IPS-20b (cell line): ENCODE measurements at regions not wholly inside any gene's neighbourhood (a gene's known extent, or its start where the extent isn't known, plus 50 kb on each side); places are given as distances from the start of the nearest gene placed in this dataset.

Experiments
- H3K27ac ChIP-seq: one replicate; pipeline ENCODE4 v1.5.1; 2013; ENCODE audit warnings: low read length
- H3K27me3 ChIP-seq: 2 replicates; pipeline ENCODE4 v1.6.1; 2013; ENCODE audit warnings: mild to moderate bottlenecking, low read length, inconsistent platforms; ENCODE audit not compliant: insufficient read depth
- H3K36me3 ChIP-seq: 2 replicates; pipeline ENCODE4 v1.6.1; 2013; ENCODE audit warnings: low read depth, mild to moderate bottlenecking, inconsistent platforms, low read length, moderate library complexity; ENCODE audit not compliant: insufficient read depth
- H3K4me1 ChIP-seq: 2 replicates; pipeline ENCODE4 v1.6.1; 2013; ENCODE audit warnings: mild to moderate bottlenecking, control low read depth, inconsistent platforms, low read length, moderate library complexity; ENCODE audit not compliant: insufficient read depth
- H3K4me3 ChIP-seq: 2 replicates; pipeline ENCODE4 v1.5.1; 2013; ENCODE audit warnings: mild to moderate bottlenecking, low read length, inconsistent platforms
- H3K9ac ChIP-seq: 2 replicates; pipeline ENCODE4 v1.6.1; 2013; ENCODE audit warnings: low read depth, mild to moderate bottlenecking, inconsistent platforms, low read length, moderate library complexity
- H3K9me3 ChIP-seq: 2 replicates; pipeline ENCODE4 v1.6.1; 2013; ENCODE audit warnings: mild to moderate bottlenecking, low read depth, low read length, inconsistent platforms; ENCODE audit not compliant: insufficient read depth

- H3K9ac ChIP-seq, result no peak overlapping the region
- H3K27me3 ChIP-seq, result no peaks in the 10 kb centered on the region
- H3K4me3 ChIP-seq, result no peak overlapping the region
- peaks cover 4% of the 10 kb centered on the region; the same call in 1 of the 2 replicates for H3K4me1 ChIP-seq
- H3K9me3 ChIP-seq, result no peaks in the 10 kb centered on the region
- H3K27ac ChIP-seq, result no peak overlapping the region
- H3K36me3 ChIP-seq, result no peaks in the 10 kb centered on the region
Measured at GRCh38 chr2:215845839-215846586, 167.3 kb downstream of the MREG start.

GRCh38 chr2:215843579-215843978 is 169.8 kb downstream of the MREG start:
- Histone ChIP-seq H3K9me3 (no peaks in the 10 kb centered on the region), H3K36me3 (no peaks in the 10 kb centered on the region), H3K4me1 (peaks cover 4% of the 10 kb centered on the region; the same call in 1 of the 2 replicates), H3K27ac (no peak overlapping the region), H3K4me3 (no peak overlapping the region), H3K9ac (no peak overlapping the region), H3K27me3 (no peaks in the 10 kb centered on the region)

DNA sequence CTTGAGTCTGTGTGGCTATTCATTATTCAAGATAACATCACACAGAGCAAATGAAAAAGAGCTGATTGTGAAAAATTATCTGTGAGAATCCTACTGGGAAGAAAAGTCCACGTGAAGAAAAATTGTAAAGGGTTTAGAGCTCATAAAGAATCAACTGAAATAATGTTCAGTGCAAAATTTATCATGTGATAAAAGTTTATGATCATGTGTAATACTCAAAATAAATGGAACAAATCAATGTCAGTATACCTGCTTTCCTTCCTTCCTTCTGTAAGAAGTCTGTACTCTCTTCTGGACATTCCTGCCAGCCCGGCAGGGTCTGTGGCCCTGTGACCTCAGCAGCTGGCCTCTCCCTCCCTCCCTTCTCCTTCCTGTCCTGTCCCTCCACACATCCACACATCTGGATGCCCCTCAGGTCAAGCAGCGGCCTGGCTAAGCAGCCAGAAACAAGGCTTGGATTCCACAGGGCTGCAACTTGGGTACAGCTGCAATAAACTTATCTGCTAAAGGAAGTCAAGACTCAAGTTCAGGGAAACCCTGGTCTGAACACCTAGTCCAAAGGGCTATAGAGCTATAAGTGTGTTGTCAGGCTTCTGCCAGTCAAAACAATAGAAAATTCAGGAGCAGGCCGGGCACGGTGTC is 172.1 kb downstream of the MREG start:
- H3K27ac ChIP-seq, result no peak overlapping the region
- no peaks in the 10 kb centered on the region for H3K36me3 ChIP-seq
- no peaks in the 10 kb centered on the region for H3K4me1 ChIP-seq
- H3K4me3 ChIP-seq, result no peak overlapping the region
- H3K9me3 ChIP-seq, result no peaks in the 10 kb centered on the region
- no peak overlapping the region for H3K9ac ChIP-seq
- no peaks in the 10 kb centered on the region for H3K27me3 ChIP-seq

GRCh38 chr2:215839816-215840215 is 173.5 kb downstream of the MREG start:
- Histone ChIP-seq H3K4me1 (no peaks in the 10 kb centered on the region), H3K36me3 (no peaks in the 10 kb centered on the region), H3K27me3 (no peaks in the 10 kb centered on the region), H3K27ac (no peak overlapping the region), H3K9me3 (no peaks in the 10 kb centered on the region), H3K9ac (no peak overlapping the region), H3K4me3 (no peak overlapping the region)

GRCh38 chr2:215839309-215839708 is 174.0 kb downstream of the MREG start:
- Histone ChIP-seq H3K9me3 (no peaks in the 10 kb centered on the region), H3K9ac (no peak overlapping the region), H3K36me3 (no peaks in the 10 kb centered on the region), H3K4me3 (no peak overlapping the region), H3K27ac (no peak overlapping the region), H3K27me3 (no peaks in the 10 kb centered on the region), H3K4me1 (no peaks in the 10 kb centered on the region)

DNA sequence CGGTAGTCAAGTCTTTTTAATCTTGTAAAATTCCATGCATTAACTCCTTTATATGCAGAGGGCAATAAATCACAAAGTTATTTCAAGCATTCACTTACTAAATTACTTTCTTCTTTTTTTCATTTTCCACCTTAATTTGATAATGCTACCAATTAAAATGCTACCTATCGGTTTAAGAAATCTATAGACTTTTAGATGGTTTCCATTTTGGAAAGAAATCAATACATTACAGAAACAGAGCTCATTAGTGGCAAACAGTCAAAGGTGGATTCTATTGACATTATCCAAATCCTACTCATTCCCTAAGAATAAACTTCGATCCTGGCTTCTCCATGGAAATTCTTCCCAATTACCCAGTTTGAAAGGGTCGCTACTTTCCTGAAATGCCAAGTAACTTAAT is 176.5 kb downstream of the MREG start:
- no peak overlapping the region for H3K4me3 ChIP-seq
- H3K9ac ChIP-seq, result no peak overlapping the region
- H3K27ac ChIP-seq, result no peak overlapping the region

DNA sequence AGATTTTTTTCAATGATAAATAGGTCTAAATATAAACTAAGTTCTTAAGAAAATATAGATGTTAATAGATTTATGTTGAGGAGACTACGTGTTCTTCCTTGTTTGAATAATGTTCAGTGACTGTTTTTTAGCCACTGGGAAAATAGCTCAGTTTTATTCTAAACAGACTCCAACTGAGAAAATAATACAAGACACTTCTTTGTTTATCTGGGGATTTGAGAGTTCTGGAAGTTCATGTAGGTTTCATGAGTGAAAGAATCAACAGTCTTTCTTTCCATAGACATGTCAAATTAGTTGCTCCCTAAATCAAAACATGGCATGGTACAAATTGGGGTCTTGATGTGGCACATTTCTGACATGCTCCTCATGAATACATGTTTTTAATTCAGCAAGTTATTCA is 177.7 kb downstream of the MREG start:
- no peaks in the 10 kb centered on the region for H3K27me3 ChIP-seq

More for the DNA sequence above, 176.5 kb downstream of the MREG start:
- Histone ChIP-seq H3K27me3 (no peaks in the 10 kb centered on the region), H3K9me3 (no peaks in the 10 kb centered on the region), H3K4me1 (no peaks in the 10 kb centered on the region), H3K36me3 (no peaks in the 10 kb centered on the region)

DNA sequence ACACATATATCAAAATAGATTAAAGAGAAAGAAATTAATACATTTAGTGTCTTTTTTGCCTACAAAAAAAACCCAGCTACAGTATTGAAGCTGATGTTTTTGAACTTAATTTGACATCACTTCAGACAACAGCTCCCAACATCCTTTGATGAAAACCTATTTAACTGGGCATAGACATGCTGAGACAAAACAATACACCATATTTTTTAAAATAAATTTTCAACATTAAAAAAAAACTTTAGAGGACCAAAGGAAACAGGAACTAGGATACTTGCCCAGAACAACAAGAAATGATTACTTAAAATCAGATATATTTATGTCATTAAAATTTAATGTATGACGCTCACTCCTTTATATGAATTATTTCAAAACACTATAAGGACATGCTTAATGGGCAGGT is 178.1 kb downstream of the MREG start:
- H3K27me3 ChIP-seq, result no peaks in the 10 kb centered on the region
- no peaks in the 10 kb centered on the region for H3K4me1 ChIP-seq
- H3K36me3 ChIP-seq, result no peaks in the 10 kb centered on the region
- H3K9me3 ChIP-seq, result no peaks in the 10 kb centered on the region
- no peak overlapping the region for H3K9ac ChIP-seq
- H3K27ac ChIP-seq, result no peak overlapping the region
- H3K4me3 ChIP-seq, result no peak overlapping the region

More for the DNA sequence above, 177.7 kb downstream of the MREG start:
- Histone ChIP-seq H3K9me3 (no peaks in the 10 kb centered on the region), H3K36me3 (no peaks in the 10 kb centered on the region), H3K4me3 (no peak overlapping the region), H3K9ac (no peak overlapping the region), H3K4me1 (no peaks in the 10 kb centered on the region), H3K27ac (no peak overlapping the region)

DNA sequence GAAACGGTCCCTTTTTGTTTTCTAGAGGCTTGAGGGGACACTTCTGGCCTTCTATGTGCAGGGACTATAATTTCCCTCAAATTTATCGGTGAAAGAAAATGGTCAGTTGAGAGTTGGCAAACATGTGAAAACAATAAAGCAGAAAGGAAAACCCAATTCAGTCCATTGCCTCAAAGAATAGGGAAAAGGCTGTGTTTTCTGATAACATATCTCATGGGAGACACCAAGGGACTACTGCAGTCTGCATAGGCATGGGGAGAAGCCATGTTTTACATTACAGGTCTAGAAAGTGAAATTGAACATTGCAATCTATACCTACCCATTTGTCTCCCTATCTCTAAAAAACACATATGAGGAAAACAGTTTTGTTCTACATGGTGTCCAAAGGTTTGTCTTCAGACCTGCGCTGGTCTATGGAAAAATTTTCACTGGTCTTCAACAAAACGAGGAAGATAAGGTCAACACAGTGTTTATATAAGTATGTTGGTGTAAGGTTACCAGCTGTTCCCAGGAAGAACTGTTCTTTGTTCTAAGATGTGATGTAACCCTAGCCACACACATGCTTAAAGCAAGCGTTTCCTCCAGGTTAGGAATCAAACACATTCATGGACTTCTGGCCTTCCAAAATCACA is 179.7 kb downstream of the MREG start:
- Histone ChIP-seq H3K4me3 (no peak overlapping the region), H3K27me3 (no peaks in the 10 kb centered on the region), H3K9ac (no peak overlapping the region), H3K36me3 (no peaks in the 10 kb centered on the region), H3K4me1 (no peaks in the 10 kb centered on the region), H3K9me3 (no peaks in the 10 kb centered on the region), H3K27ac (no peak overlapping the region)

DNA sequence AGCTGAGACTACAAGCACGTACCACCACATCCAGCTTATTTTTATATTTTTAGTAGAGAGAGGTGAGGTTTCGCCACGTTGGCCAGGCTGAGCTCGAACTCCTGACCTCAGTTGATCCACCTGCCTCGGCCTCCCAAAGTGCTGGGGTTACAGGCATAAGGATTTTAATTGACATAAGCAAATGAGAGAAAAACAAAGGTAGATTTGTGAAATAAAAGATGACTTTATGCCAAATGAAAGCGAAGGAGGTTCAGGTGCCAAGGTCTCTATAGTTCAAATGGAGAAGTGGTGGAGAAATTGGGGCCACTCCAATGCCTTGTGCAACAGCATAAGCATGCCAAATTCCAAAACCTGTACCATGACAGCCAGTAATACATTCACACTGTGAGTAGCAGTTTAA is 180.6 kb downstream of the MREG start:
- Histone ChIP-seq H3K4me1 (no peaks in the 10 kb centered on the region), H3K36me3 (no peaks in the 10 kb centered on the region), H3K9ac (no peak overlapping the region)

DNA sequence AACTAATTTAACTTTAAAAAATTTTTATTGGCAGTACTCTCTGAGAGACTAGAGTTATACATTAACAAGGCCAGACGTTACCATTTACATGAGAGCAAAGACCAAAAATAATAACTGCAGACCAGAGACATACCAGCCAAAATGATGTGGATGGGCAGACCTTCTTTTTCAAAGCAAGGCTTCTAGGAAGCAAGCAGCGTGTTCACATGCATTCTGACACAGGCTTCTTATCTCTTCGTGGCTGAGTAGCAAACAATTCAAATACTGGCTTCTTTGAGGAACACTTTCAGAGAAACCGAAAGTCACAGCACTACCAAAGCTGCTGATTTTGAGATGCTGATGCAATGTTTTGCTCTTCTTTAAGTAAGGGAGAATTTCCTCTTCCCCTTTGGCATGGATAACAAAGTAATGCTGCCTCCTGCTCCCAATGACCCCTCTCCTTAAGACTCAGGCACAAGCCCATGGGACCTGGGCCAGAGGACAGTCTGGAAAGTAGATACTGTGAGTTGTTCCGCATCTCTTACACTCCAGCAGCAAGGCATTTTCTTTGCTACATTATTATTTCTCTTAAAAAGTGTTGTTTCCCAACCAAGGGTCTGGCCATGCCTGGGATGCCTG is 181.9 kb downstream of the MREG start:
- H3K4me3 ChIP-seq, result no peak overlapping the region
- no peaks in the 10 kb centered on the region for H3K36me3 ChIP-seq
- H3K27me3 ChIP-seq, result no peaks in the 10 kb centered on the region
- H3K9ac ChIP-seq, result no peak overlapping the region
- H3K9me3 ChIP-seq, result no peaks in the 10 kb centered on the region
- no peak overlapping the region for H3K27ac ChIP-seq
- 0 out of 2 replicates have a peak, but pooled peaks cover 3% of the 10 kb centered on the region for H3K4me1 ChIP-seq

More for the DNA sequence above, 180.6 kb downstream of the MREG start:
- Histone ChIP-seq H3K27ac (no peak overlapping the region), H3K27me3 (no peaks in the 10 kb centered on the region), H3K9me3 (no peaks in the 10 kb centered on the region), H3K4me3 (no peak overlapping the region)
